HCT116 (cell line): ENCODE measurements at regions not wholly inside any gene's neighbourhood (a gene's known extent, or its start where the extent isn't known, plus 50 kb on each side); places are given as distances from the start of the nearest gene placed in this dataset.

Experiments used
- POLR2A ChIP-seq: IDR thresholded peaks from 2 replicates; pipeline ENCODE4 v1.7.0; 2011; ENCODE audit warnings: borderline replicate concordance; ENCODE audit not compliant: insufficient read depth, insufficient read length; ENCODE audit errors: extremely low read depth
- POLR2AphosphoS5 ChIP-seq: IDR thresholded peaks from 2 replicates; pipeline ENCODE4 v1.6.1; 2011; ENCODE audit warnings: mild to moderate bottlenecking, low read depth, low read length, moderate library complexity
- TF ChIP-seq, protein P1 (sequence below), 3 experiments: fragments of 200-600 bp in 1 of 3; sonication (generic) in 1 of 3; IDR thresholded peaks in 2 of 3; conservative IDR thresholded peaks in 1 of 3; 2 replicates each; pipeline ENCODE4 v1.5.1; 2012 to 2017; ENCODE audit warnings: low read depth in 2 of 3, low read length in 2 of 3, antibody characterized with exemption in 1 of 3, borderline replicate concordance in 1 of 3, control low read depth in 1 of 3, mild to moderate bottlenecking in 1 of 3, mixed read lengths in 1 of 3, mixed run types in 1 of 3, moderate library complexity in 1 of 3; ENCODE audit not compliant: insufficient read depth in 1 of 3
- TF ChIP-seq, protein P2 (sequence below): IDR thresholded peaks from 2 replicates; pipeline ENCODE4 v1.6.1; 2012; ENCODE audit warnings: low read depth

DNA sequence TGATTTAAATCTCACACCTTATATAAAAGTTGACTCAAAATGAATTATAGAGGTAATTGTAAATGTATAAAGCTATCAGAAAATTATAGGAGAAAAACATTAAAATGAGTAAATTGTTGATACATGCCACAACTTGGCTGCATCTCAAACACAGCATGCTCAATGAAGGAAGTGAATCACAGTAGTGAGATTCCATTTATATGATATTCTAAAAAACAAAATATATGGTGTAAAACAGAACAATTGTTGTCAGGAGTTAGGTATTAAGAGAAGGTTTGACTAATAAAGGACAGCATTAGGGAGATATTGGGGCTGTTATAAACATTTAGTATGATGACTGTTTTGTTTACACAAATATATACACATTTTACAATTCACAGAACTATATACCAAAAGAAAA lies 356.6 kb upstream of the CELF4 start:
- TF ChIP-seq, protein P1, sequence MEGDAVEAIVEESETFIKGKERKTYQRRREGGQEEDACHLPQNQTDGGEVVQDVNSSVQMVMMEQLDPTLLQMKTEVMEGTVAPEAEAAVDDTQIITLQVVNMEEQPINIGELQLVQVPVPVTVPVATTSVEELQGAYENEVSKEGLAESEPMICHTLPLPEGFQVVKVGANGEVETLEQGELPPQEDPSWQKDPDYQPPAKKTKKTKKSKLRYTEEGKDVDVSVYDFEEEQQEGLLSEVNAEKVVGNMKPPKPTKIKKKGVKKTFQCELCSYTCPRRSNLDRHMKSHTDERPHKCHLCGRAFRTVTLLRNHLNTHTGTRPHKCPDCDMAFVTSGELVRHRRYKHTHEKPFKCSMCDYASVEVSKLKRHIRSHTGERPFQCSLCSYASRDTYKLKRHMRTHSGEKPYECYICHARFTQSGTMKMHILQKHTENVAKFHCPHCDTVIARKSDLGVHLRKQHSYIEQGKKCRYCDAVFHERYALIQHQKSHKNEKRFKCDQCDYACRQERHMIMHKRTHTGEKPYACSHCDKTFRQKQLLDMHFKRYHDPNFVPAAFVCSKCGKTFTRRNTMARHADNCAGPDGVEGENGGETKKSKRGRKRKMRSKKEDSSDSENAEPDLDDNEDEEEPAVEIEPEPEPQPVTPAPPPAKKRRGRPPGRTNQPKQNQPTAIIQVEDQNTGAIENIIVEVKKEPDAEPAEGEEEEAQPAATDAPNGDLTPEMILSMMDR (IDR thresholded peaks at IDR 0.05 in 2 of 3, conservative IDR thresholded peaks at IDR 0.05 in 1 of 3; ENCODE audit: borderline replicate concordance in 1 of 3, insufficient read depth in 1 of 3, low read depth in 2 of 3, low read length in 2 of 3), result no peak
- TF ChIP-seq POLR2AphosphoS5, result no peak
- TF ChIP-seq, protein P2, sequence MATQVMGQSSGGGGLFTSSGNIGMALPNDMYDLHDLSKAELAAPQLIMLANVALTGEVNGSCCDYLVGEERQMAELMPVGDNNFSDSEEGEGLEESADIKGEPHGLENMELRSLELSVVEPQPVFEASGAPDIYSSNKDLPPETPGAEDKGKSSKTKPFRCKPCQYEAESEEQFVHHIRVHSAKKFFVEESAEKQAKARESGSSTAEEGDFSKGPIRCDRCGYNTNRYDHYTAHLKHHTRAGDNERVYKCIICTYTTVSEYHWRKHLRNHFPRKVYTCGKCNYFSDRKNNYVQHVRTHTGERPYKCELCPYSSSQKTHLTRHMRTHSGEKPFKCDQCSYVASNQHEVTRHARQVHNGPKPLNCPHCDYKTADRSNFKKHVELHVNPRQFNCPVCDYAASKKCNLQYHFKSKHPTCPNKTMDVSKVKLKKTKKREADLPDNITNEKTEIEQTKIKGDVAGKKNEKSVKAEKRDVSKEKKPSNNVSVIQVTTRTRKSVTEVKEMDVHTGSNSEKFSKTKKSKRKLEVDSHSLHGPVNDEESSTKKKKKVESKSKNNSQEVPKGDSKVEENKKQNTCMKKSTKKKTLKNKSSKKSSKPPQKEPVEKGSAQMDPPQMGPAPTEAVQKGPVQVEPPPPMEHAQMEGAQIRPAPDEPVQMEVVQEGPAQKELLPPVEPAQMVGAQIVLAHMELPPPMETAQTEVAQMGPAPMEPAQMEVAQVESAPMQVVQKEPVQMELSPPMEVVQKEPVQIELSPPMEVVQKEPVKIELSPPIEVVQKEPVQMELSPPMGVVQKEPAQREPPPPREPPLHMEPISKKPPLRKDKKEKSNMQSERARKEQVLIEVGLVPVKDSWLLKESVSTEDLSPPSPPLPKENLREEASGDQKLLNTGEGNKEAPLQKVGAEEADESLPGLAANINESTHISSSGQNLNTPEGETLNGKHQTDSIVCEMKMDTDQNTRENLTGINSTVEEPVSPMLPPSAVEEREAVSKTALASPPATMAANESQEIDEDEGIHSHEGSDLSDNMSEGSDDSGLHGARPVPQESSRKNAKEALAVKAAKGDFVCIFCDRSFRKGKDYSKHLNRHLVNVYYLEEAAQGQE, result no peak
- no peak for TF ChIP-seq POLR2A
